Activated B cell treated with CpG ODN at 0.5 μM for 24 hours (primary cell): ENCODE measurements at regions not wholly inside any gene's neighbourhood (a gene's known extent, or its start where the extent isn't known, plus 50 kb on each side); places are given as distances from the start of the nearest gene placed in this dataset.

Experiments
- ATAC-seq: fragments of 200-7000 bp; cut with Tn5 transposase; one replicate; pipeline ENCODE4 v1.10.0; 2021; ENCODE audit warnings: low read depth, mild to moderate bottlenecking, moderate library complexity
- CTCF ChIA-PET: fragments of 350-600 bp; sonication (Branson Sonifier 250); formaldehyde crosslinking; loops from one replicate; lab custom pipeline; 2021; ENCODE audit warnings: antibody characterized with exemption; lab: Charles Lee
- POLR2A ChIA-PET: fragments of 350-600 bp; sonication (Branson Sonifier 250); formaldehyde crosslinking; loops from one replicate; lab custom pipeline; 2021; ENCODE audit warnings: antibody characterized with exemption; lab: Charles Lee
- DNase-seq: peaks from one replicate; pipeline ENCODE4 v3.0.0; 2022
- H3K27ac Mint-ChIP-seq: one replicate; pipeline ENCODE4 v1.8.0; 2020; ENCODE audit warnings: mixed read lengths
- H3K27me3 Mint-ChIP-seq: one replicate; pipeline ENCODE4 v1.8.0; 2021; ENCODE audit warnings: mixed read lengths
- H3K36me3 Mint-ChIP-seq: one replicate; pipeline ENCODE4 v1.8.0; 2021; ENCODE audit warnings: low read depth, mixed read lengths
- H3K4me1 Mint-ChIP-seq: one replicate; pipeline ENCODE4 v1.8.0; 2021; ENCODE audit warnings: mixed read lengths
- H3K4me3 Mint-ChIP-seq: one replicate; pipeline ENCODE4 v1.8.0; 2020; ENCODE audit warnings: mild to moderate bottlenecking, mixed read lengths
- H3K9me3 Mint-ChIP-seq: one replicate; pipeline ENCODE4 v1.8.0; 2020; ENCODE audit warnings: mixed read lengths
- CTCF ChIP-seq: fragments of 200-600 bp; IDR thresholded peaks from one replicate; pipeline ENCODE4 v1.8.0; 2022; ENCODE audit warnings: antibody characterized with exemption, mild to moderate bottlenecking
- intact Hi-C: fragments of 100-400 bp; cut with micrococcal nuclease; formaldehyde crosslinking; loops from one replicate; pipeline ENCODE4 v1.15.1; 2024

GRCh38 chr5:135706474-135706873, 127.7 kb upstream of the CXCL14 start:
- no peak for TF ChIP-seq CTCF
- no peak overlapping the region for H3K4me3 Mint-ChIP-seq
- no peaks in the 10 kb centered on the region for H3K9me3 Mint-ChIP-seq

GRCh38 chr5:135705941-135706466, 127.2 kb upstream of the CXCL14 start:
- no peaks in the 10 kb centered on the region for H3K4me1 Mint-ChIP-seq
- H3K36me3 Mint-ChIP-seq, result no peaks in the 10 kb centered on the region
- H3K9me3 Mint-ChIP-seq, result no peaks in the 10 kb centered on the region
- peaks cover 8% of the 10 kb centered on the region for H3K27me3 Mint-ChIP-seq
- DNase-seq (no peak), ATAC-seq (no peak)
- H3K27ac Mint-ChIP-seq, result no peak overlapping the region
- TF ChIP-seq CTCF, result no peak
- no peak overlapping the region for H3K4me3 Mint-ChIP-seq
- ChIA-PET POLR2A (no interaction called here), CTCF (no interaction called here)
- intact Hi-C loops, result no loop called here

More at GRCh38 chr5:135706474-135706873, 127.7 kb upstream of the CXCL14 start:
- H3K27me3 Mint-ChIP-seq, result peaks cover 9% of the 10 kb centered on the region
- ChIA-PET CTCF (no interaction called here), POLR2A (no interaction called here)
- intact Hi-C loops, result no loop called here
- DNase-seq (no peak), ATAC-seq (no peak)
- H3K27ac Mint-ChIP-seq, result no peak overlapping the region
- no peaks in the 10 kb centered on the region for H3K36me3 Mint-ChIP-seq
- no peaks in the 10 kb centered on the region for H3K4me1 Mint-ChIP-seq

GRCh38 chr5:135705141-135705631, 126.4 kb upstream of the CXCL14 start:
- peaks cover 4% of the 10 kb centered on the region for H3K27me3 Mint-ChIP-seq
- no peak for DNase-seq
- no peaks in the 10 kb centered on the region for H3K36me3 Mint-ChIP-seq
- H3K4me3 Mint-ChIP-seq, result no peak overlapping the region
- ChIA-PET CTCF (no interaction called here), POLR2A (no interaction called here)
- H3K4me1 Mint-ChIP-seq, result no peaks in the 10 kb centered on the region
- no peak for ATAC-seq
- no peak overlapping the region for H3K27ac Mint-ChIP-seq
- TF ChIP-seq CTCF, result no peak
- intact Hi-C loops, result no loop called here
- H3K9me3 Mint-ChIP-seq, result no peaks in the 10 kb centered on the region

- H3K27me3 Mint-ChIP-seq, result peaks cover 4% of the 10 kb centered on the region
- H3K9me3 Mint-ChIP-seq, result no peaks in the 10 kb centered on the region
- intact Hi-C loops, result no loop called here
- DNase-seq (no peak), ATAC-seq (no peak)
- TF ChIP-seq CTCF, result no peak
- no peak overlapping the region for H3K4me3 Mint-ChIP-seq
- no peaks in the 10 kb centered on the region for H3K36me3 Mint-ChIP-seq
- POLR2A ChIA-PET, result no interaction called here
- no peak overlapping the region for H3K27ac Mint-ChIP-seq
- no peaks in the 10 kb centered on the region for H3K4me1 Mint-ChIP-seq
- CTCF ChIA-PET, result no interaction called here
These were observed 125.8 kb upstream of the CXCL14 start for GRCh38 chr5:135704616-135705015.

- Mint-ChIP-seq H3K27me3 (no peaks in the 10 kb centered on the region), H3K27ac (no peak overlapping the region), H3K4me1 (no peaks in the 10 kb centered on the region), H3K9me3 (no peaks in the 10 kb centered on the region), H3K4me3 (no peak overlapping the region), H3K36me3 (no peaks in the 10 kb centered on the region)
- intact Hi-C loops, result no loop called here
- ATAC-seq (no peak), DNase-seq (no peak)
- POLR2A ChIA-PET, result no interaction called here
- CTCF ChIA-PET, result no interaction called here
- no peak for TF ChIP-seq CTCF
These were observed 124.3 kb upstream of the CXCL14 start for GRCh38 chr5:135703016-135703550.
